HG02973 (cell line): ENCODE measurements at regions not wholly inside any gene's neighbourhood (a gene's known extent, or its start where the extent isn't known, plus 50 kb on each side); places are given as distances from the start of the nearest gene placed in this dataset.

Source experiments
- ATAC-seq: cut with Tn5 transposase; IDR thresholded peaks from one replicate; pipeline ENCODE4 v1.9.1; 2021; ENCODE audit warnings: moderate library complexity; ENCODE audit not compliant: unreplicated experiment

- ATAC-seq, result no peak
Measured at GRCh38 chr5:73374520-73375190, 73.9 kb downstream of the FOXD1 start.

DNA sequence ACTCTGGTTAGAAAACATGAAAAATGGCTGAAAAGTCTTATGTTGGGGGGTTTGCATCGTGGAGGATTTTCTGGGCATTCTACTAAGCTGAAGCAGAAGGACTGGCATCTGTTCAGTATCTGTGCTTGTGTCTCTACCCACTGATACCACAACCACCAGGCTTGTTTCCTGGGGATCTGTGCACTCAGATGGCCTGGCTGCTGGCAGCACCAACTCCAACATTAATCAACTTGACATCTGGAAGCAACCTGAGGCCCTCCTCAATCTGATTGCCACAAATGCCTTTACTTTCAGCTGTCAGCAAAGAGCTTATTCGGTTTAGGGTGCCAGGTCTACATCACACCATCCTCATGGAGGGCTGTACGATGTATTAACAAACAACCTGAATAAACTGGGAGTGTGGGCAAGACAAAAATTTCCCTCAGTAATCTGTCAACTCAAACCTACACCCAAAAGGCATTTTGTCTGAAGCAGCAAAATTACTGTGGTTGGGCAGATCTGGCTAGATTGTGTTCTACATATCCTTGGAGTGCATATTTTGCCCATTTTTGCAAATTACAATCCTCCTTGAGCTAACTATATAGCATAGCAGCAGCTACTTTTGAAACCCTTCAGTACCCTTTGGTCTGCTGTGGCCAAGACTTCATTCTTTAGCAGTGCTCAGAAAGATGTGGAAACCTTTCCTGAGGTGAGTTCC, 74.6 kb downstream of the FOXD1 start:
- no peak for ATAC-seq

DNA sequence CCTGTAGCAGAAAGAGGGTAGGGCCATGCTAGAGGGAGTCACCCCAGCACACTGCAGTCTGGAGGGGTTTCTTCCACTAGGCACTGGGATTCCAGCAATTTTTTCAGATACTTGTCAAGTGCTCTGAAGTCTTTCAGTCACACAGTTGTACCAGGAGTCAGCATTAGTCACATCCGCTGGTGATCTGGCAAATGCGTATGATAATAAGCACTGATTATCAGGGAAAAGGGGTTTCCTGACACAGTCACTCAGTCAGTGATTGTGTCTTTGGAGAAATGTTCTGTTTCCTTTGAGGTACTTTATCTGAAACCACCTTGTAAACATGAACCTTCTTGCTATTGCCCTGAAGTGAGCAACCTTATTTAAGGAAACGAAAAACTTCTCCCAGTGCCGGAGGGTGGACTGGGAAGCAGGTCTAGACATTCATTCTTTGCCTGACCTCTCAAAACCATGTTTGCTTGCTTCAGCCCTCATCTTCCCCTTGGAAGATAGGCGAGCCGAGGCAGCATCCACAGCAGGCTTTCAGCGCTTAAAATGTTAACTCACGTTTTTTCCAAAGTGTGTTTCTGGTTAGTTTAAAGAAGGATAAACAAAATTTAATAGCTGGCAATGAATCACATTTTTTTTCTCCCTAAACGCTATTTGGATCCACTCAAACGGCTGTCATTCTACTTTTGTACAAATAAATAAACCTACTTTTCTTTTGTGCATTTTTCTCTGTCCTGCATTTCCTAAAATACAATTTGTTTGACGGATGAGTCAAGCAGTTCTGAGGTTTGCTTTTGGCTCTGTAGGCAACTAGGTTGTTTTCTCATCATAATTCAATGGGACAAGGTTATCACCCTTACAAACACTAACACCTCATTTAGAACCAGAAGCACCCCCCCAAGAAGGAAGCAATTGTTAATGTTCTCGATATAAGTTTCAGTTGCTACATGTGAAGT, 77.7 kb downstream of the FOXD1 start:
- no peak for ATAC-seq

DNA sequence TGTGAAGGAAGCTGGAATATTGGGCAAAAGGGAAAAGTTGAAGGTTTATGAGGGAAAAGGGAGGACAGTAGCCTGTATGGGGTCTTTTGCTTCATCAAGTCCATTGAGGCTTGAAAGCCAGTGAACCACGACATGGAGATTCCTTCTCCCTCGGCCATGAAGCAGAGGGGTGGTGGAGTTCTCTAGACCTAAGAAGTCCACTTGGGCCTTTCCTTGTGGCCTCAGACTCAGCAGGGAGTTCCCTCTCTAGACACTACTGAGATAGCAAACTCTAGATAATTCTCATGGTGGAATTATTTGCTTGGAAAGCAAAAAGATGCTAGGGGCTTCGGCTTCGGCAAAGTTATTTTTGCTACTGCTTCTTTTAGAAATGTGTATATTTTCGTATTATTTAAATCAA, 78.5 kb downstream of the FOXD1 start:
- no peak for ATAC-seq

DNA sequence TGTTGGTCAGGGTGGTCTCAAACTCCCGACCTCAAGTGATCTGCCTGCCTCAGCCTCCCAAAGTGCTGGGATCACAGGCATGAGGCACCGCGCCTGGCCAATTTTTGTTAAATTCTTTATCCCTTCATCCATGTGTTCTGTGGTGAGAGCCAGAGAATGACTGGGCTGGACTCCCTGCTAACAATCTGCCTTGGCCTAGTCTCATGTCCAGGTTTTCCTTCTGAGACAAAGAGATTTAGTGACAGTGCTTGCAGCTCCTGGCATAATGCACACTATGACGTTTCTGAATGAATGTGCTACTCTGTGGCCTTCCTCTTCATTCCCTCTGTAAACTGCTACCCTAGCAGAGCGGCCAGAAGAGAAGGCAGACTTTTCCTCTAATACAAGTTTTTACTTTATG, 79.3 kb downstream of the FOXD1 start:
- no peak for ATAC-seq

- ATAC-seq, result no peak
Measured at GRCh38 chr5:73367650-73368049, 80.9 kb downstream of the FOXD1 start.

DNA sequence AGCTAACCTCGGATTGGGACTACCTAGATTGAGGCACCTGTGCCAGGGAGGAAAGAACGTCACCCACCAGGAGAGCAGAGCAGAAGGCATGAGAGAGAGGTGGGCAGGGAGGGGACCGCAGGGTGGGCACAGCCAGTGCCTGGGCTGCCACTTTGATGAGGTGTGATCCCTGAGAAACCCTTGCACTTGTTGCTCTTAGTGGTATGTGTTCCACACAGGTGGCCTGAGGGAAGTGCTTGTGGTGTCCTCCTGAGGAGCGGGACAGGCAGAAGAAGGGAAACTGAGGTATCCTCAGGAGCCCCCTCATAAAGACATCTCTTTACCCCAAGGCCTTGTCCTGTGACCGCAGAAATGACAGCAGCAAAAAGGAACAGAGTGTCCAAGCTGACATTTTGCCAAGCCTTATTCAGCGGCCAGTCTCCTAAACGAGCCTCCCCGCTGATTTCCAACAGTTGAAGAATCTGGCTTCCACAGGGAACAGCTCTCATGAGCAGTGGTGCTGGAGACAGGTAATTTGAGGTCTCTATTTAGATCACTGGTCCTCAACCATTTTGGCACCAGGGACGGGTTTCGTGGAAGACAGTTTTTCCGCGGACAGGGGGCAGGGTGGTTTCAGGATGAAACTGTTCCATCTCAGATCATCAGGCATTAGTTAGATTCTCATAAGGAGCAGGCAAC, 82.4 kb downstream of the FOXD1 start:
- ATAC-seq, result no peak

GRCh38 chr5:73365301-73365853, 83.2 kb downstream of the FOXD1 start:
- ATAC-seq, result no peak

DNA sequence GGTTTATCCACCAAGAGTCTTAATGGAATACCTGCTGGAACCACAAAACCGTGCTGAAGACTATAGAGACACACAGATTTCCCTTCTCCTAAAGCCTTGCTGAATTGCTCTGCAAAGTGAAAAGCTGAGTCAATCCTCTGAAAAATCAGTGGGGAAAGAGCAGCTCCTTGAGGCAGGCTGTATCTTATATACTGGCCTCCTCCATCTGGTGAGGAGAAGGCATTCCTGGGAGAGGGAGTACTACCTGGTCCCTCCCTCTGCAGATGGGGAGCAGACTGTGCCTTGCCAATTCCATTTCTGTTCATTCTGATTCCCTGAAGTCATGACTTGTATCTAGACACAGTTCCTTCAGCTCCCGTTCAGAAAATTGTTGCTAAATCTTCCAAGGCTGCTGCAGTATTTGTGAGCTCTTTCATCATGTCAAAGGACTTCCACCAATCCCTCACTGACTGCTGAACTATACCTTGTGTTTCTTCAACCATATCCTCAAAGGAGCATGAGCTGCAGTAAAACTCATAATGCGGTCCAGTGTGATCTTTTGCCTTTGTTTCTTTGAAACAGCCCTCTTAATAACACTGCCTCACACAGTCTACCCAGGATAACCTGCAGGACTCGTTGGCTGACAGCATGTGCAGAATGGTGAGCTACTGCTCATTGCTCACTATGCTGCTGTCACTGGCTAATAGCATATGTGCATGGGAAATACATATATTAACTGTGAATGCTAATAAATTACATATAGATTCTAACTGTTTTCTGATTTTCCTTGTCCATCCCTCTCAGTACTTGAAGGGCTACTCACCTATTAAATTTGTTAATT, 84.5 kb downstream of the FOXD1 start:
- ATAC-seq, result no peak

- ATAC-seq, result no peak
Measured at GRCh38 chr5:73359395-73359794, 89.2 kb downstream of the FOXD1 start.

- no peak for ATAC-seq
Measured at GRCh38 chr5:73358366-73358765, 90.2 kb downstream of the FOXD1 start.

DNA sequence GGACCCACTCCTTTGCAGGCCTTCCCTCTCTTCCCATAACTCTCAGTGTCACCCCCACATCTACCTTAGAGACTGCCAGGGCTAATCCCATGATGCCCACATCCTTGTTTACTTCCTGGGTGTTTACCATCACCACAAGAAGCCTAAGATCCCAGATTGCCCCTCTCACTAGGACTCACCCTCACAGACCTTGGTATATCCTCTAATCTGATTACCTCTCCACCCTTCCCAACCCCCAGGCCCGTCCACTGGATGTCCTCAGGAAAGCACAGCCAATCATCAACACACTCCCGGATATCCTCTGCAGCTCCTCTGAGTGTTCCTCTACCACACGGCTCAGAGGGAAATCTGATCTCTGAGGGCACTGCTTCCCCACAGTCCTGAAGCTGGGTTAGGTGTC, 91.0 kb downstream of the FOXD1 start:
- no peak for ATAC-seq

DNA sequence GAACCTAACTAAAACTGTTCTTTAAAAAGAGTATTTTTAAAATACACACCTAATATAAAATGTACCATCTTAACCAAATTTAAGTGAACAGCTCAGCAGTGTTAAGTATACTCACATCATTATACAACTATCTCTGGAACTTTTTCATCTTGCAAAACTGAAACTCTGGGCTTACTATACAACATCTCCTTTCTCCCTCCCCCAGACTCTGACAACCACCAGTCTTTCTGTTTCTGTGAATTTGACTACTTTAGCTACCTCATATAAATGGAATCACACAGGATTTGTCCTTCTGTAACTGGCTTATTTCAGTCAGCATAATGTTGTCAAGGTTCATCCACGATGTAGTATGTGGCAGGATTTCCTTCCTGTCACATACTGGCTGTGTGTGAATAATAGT, 93.5 kb downstream of the FOXD1 start:
- no peak for ATAC-seq

GRCh38 chr5:73354406-73354805, 94.2 kb downstream of the FOXD1 start:
- no peak for ATAC-seq

GRCh38 chr5:73352649-73353230, 95.8 kb downstream of the FOXD1 start:
- ATAC-seq, result no peak

DNA sequence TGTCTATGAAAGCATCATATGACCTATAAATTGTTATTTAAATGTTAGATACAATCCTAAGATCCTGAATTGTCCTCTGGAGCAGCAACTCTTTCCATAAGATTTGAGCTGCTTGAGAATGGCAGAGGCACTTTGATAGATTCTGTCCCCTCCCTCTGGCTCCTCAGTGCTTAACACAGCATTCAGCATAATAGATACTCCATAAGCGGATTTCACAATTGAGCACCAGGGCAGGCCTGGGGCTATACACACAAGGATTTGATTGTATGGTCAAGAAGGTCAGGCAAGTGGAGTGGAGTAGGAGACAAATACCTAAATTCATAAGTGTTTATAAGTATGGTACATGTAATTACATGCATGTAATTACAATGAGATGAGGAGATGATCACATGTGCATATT, 96.3 kb downstream of the FOXD1 start:
- no peak for ATAC-seq

DNA sequence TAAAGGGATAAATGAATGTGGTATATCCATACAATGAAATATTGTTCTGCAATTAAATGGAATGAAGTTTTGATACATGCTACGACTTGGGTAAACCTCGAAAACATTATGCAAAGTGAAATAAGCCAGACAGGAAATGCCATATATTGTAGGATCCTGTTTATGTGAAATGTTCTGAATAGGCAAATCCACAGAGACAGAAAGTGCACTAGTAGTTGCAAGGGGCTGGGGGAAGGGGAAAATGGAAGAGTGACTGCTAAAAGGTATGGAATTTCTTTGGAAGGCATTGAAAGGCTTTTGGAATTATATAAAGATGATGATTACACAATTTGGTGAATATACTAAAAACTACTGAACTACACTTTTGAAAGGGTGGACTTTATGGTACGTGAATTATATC, 97.0 kb downstream of the FOXD1 start:
- ATAC-seq, result no peak

DNA sequence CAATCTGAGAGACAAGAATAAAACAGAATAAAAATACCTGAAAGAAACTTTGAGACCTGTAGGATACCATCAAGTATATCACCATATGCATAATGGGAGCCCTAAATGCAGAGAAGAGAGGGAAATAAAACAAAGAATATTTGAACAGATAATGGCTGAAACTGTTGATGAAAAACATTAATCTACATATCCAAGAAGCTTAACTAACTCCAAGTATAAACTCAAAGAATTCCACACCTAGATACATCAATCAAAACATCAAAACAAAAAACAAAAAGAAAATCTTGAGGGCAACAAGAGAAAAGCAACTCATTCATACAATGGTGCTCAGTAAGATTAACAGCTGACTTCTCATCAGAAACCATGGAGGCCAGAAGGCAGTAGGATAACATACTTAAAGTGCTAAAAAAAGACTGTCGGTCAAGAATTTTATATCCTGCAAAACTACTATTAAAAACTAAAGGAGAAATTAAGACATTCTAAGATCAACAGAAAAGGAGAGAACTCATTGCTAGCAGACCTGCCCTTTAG, 101.6 kb downstream of the FOXD1 start:
- ATAC-seq, result no peak

GRCh38 chr5:73344835-73345234, 103.7 kb downstream of the FOXD1 start:
- no peak for ATAC-seq
